OCI-LY1 (cell line): ENCODE measurements at regions not wholly inside any gene's neighbourhood (a gene's known extent, or its start where the extent isn't known, plus 50 kb on each side); places are given as distances from the start of the nearest gene placed in this dataset.

Experiments used
- CTCF ChIP-seq: fragments of 200-600 bp; sonication (generic), shearing (Covaris generic); IDR thresholded peaks from 2 replicates; pipeline ENCODE4 v1.5.1; 2017; ENCODE audit warnings: mild to moderate bottlenecking, antibody characterized with exemption, low read length, moderate library complexity, mixed read lengths
- EZH2 ChIP-seq: fragments of 200-600 bp; sonication (generic), shearing (Covaris generic); IDR thresholded peaks from 2 replicates; pipeline ENCODE4 v1.8.0; 2017; ENCODE audit warnings: borderline replicate concordance, mixed run types, mild to moderate bottlenecking, antibody characterized with exemption, low read length, moderate library complexity, mixed read lengths

- TF ChIP-seq CTCF = no peak
- no peak for TF ChIP-seq EZH2
Observed at GRCh38 chr15:97654481-97655076, 305.9 kb upstream of the ARRDC4 start.
